Right atrium auricular region (tissue), 2 donors: ENCODE measurements at regions not wholly inside any gene's neighbourhood (a gene's known extent, or its start where the extent isn't known, plus 50 kb on each side); places are given as distances from the start of the nearest gene placed in this dataset.
"Not testable (repeated sequence)": the region's sequence is repeated elsewhere in the genome, so short reads cannot be mapped to it uniquely, and the experiment has no call there.

Source experiments
- DNase-seq: peaks from one replicate; pipeline ENCODE4 v3.0.0-alpha.2; 2019; ENCODE audit warnings: low spot score
- H3K27ac ChIP-seq, 2 donors: fragments of 200-600 bp; sonication (generic); 1 replicate in 1 of 2; 2 replicates in 1 of 2; pipeline ENCODE4 v1.5.1; 2016 to 2019
- H3K27me3 ChIP-seq, 2 donors: fragments of 200-600 bp; sonication (generic); one replicate each; pipeline versions ENCODE4 v1.5.1 to v1.6.0; 2017 to 2019
- H3K36me3 ChIP-seq: fragments of 200-600 bp; sonication (generic); one replicate; pipeline ENCODE4 v1.5.1; 2016
- H3K4me1 ChIP-seq, 2 donors: fragments of 200-600 bp; sonication (generic); one replicate each; pipeline versions ENCODE4 v1.5.1 to v1.6.0; 2017 to 2019
- H3K4me3 ChIP-seq, 2 donors: fragments of 200-600 bp; sonication (generic); 1 replicate in 1 of 2; 2 replicates in 1 of 2; pipeline ENCODE4 v1.5.1; 2017 to 2019; ENCODE audit warnings: mild to moderate bottlenecking in 1 of 2, moderate library complexity in 1 of 2
- H3K9me3 ChIP-seq, 2 donors: fragments of 200-600 bp; sonication (generic); one replicate each; pipeline ENCODE4 v1.5.1; 2019
- CTCF ChIP-seq, 2 donors: fragments of 200-600 bp; sonication (generic); IDR thresholded peaks; one replicate each; pipeline ENCODE4 v1.5.1; 2019; ENCODE audit warnings: antibody characterized with exemption in 2 of 2

GRCh38 chr11:134727204-134727603, 315.2 kb upstream of the B3GAT1 start:
- Histone ChIP-seq H3K4me1 (no peaks in the 10 kb centered on the region), H3K9me3 (no peaks in the 10 kb centered on the region), H3K4me3 (no peak overlapping the region), H3K36me3 (no peaks in the 10 kb centered on the region), H3K27me3 (no peaks in the 10 kb centered on the region), H3K27ac (no peak overlapping the region)
- no peak for DNase-seq
- no peak for TF ChIP-seq CTCF (IDR thresholded peaks at IDR 0.05)

DNA sequence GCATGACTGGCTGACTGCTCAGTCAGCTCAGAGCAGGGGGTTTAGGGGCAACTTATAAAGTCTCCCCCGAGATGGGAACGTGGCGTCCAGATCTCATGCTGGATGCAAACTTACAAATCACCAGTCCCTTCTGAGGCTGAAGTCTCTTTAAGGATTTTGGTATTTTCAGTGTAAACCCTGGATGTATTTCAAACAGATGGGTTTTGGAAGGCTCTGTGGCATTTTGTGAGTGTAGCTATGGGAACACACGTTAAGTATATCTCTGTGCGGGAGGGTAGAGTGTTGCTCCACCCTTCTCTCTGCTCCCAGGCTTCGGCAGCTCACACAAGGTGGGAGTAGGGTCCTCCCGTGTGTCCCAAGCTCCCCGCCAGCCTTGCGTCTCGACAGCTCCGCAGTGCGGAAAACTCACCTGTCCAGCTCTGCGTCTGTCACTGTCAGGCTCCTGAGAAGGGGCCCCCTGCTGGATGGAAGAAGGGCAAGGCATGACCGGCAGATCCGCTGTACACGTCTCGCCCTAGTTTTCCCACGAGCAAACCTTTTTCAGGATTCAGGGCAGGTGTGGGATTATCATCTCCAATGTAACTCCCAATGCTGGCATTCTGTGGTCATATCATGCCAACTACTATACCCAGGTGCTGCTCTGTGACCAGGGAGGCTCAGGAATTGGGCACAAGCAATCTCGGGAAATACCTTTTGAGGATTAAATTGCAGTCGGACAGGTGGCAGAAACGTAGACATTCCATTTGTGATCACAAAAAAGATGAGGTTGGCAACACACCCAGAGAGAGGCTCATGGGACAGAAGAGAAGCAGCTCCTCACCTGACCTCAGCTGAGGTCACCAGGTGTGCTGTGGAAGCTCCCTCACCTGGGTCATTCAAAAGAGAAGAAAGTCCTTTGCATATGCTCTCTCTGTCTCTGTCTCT, 313.9 kb upstream of the B3GAT1 start:
- Histone ChIP-seq H3K36me3 (no peaks in the 10 kb centered on the region), H3K27me3 (no peaks in the 10 kb centered on the region), H3K4me1 (no peaks in the 10 kb centered on the region), H3K9me3 (peaks cover 0 to 3% of the 10 kb centered on the region in 2 donors), H3K27ac (no peak overlapping the region), H3K4me3 (no peak overlapping the region)
- no peak for TF ChIP-seq CTCF (IDR thresholded peaks at IDR 0.05)
- no peak for DNase-seq

DNA sequence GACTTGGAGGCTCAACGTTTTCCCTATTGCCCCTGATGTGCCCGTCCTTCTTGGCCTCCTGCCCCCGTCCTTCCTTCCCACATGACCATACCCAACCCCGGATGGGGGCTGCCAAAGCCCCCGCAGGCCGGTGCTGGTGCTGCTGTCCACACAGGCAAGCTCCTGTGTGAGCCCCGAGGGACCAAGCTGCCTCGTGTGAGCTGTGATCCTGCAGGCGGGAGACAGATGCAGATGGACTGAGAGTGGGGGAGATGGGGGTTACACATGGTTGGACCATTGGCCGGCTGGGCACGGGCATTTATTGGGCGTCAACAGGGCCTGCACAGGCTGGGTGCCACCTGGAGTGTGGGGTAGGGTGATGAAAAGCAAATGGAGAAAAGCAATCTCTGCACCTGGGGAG, 313.2 kb upstream of the B3GAT1 start:
- H3K27me3 ChIP-seq = no peaks in the 10 kb centered on the region
- no peak overlapping the region for H3K4me3 ChIP-seq

GRCh38 chr11:134724779-134725140, 312.7 kb upstream of the B3GAT1 start:
- Histone ChIP-seq H3K27ac (no peak overlapping the region), H3K4me1 (no peaks in the 10 kb centered on the region), H3K27me3 (no peaks in the 10 kb centered on the region), H3K36me3 (no peaks in the 10 kb centered on the region), H3K9me3 (peaks cover 0 to 6% of the 10 kb centered on the region in 2 donors), H3K4me3 (no peak overlapping the region)
- DNase-seq = no peak
- no peak for TF ChIP-seq CTCF (IDR thresholded peaks at IDR 0.05)

More for the DNA sequence above, 313.2 kb upstream of the B3GAT1 start:
- Histone ChIP-seq H3K4me1 (no peaks in the 10 kb centered on the region), H3K9me3 (peaks cover 0 to 6% of the 10 kb centered on the region in 2 donors), H3K27ac (no peak overlapping the region), H3K36me3 (no peaks in the 10 kb centered on the region)
- DNase-seq = no peak
- TF ChIP-seq CTCF (IDR thresholded peaks at IDR 0.05) = no peak

- DNase-seq = no peak
- Histone ChIP-seq H3K4me3 (no peak overlapping the region), H3K27me3 (no peaks in the 10 kb centered on the region), H3K9me3 (peaks cover 0 to 6% of the 10 kb centered on the region in 2 donors), H3K36me3 (no peaks in the 10 kb centered on the region), H3K27ac (no peak overlapping the region), H3K4me1 (no peaks in the 10 kb centered on the region)
- no peak for TF ChIP-seq CTCF (IDR thresholded peaks at IDR 0.05)
Observed at GRCh38 chr11:134724106-134724778, 312.2 kb upstream of the B3GAT1 start.

GRCh38 chr11:134720691-134721070, 308.6 kb upstream of the B3GAT1 start:
- DNase-seq, H3K4me3 ChIP-seq, H3K36me3 ChIP-seq, H3K27ac ChIP-seq, H3K4me1 ChIP-seq, H3K27me3 ChIP-seq, H3K9me3 ChIP-seq: not testable (repeated sequence)

DNA sequence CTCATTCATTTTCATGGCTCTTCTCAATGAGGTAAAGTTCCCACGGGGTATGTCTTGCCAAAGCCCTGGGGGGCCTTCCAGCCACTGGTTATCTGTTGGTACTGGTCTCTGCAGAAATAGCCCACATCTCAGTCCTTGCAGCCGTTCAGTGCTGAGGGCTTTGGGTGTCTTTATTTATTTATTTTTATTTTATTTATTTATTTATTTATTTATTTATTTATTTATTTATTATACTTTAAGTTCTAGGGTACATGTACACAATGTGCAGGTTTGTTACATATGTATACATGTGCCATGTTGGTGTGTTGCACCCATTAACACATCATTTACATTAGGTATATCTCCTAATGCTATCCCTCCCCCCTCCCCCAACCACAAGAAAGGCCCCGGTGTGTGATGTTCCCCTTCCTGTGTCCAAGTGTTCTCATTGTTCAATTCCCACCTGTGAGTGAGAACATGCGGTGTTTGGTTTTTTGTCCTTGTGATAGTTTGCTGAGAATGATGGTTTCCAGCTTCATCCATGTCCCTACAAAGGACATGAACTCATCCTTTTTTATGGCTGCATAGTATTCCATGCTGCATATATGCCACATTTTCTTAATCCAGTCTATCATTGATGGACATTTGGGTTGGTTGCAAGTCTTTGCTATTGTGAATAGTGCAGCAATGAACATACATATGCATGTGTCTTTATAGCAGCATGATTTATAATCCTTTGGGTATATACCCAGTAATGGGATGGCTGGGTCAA, 308.1 kb upstream of the B3GAT1 start:
- not testable (repeated sequence) for H3K9me3 ChIP-seq, H3K4me3 ChIP-seq, H3K36me3 ChIP-seq, H3K27me3 ChIP-seq, H3K27ac ChIP-seq, DNase-seq, H3K4me1 ChIP-seq
